Keratinocyte (primary cell): ENCODE measurements at regions not wholly inside any gene's neighbourhood (a gene's known extent, or its start where the extent isn't known, plus 50 kb on each side); places are given as distances from the start of the nearest gene placed in this dataset.

Experiments used
- DNase-seq: peaks from one replicate; pipeline ENCODE4 v3.0.0-alpha.2; 2011; ENCODE audit warnings: low read depth, missing footprints, low spot score
- FAIRE-seq: peaks from 2 replicates; lab custom pipeline; 2011; peaks lifted over from hg19 to GRCh38; lab: Jason Lieb, UNC
- H2AFZ ChIP-seq: 2 replicates; pipeline ENCODE4 v1.6.0; 2012; ENCODE audit warnings: low read length, control low read depth, inconsistent platforms; ENCODE audit not compliant: control insufficient read depth
- H3K27ac ChIP-seq: 2 replicates; pipeline ENCODE4 v1.5.1; 2011; ENCODE audit warnings: low read length; ENCODE audit not compliant: control insufficient read depth, insufficient read depth
- H3K27me3 ChIP-seq: 3 replicates; pipeline ENCODE4 v1.6.0; 2011; ENCODE audit warnings: low read length; ENCODE audit not compliant: control insufficient read depth, insufficient read depth; ENCODE audit errors: extremely low read depth
- H3K36me3 ChIP-seq, 2 experiments: 2 replicates in 1 of 2; 3 replicates in 1 of 2; pipeline ENCODE4 v1.5.1; 2011; ENCODE audit warnings: low read length in 2 of 2, mild to moderate bottlenecking in 1 of 2; ENCODE audit not compliant: control insufficient read depth in 2 of 2, insufficient read depth in 2 of 2; ENCODE audit errors: extremely low read depth in 1 of 2
- H3K4me1 ChIP-seq: 3 replicates; pipeline ENCODE4 v1.5.1; 2011; ENCODE audit warnings: low read length; ENCODE audit not compliant: control insufficient read depth, insufficient read depth; ENCODE audit errors: extremely low read depth
- H3K4me2 ChIP-seq: 3 replicates; pipeline ENCODE4 v1.6.0; 2011; ENCODE audit warnings: low read depth, low read length; ENCODE audit not compliant: control insufficient read depth, insufficient read depth; ENCODE audit errors: extremely low read depth
- H3K4me3 ChIP-seq, 3 experiments: fragments of 200-600 bp in 1 of 3; sonication (generic) in 1 of 3; 2 replicates in 2 of 3; 3 replicates in 1 of 3; pipeline ENCODE4 v1.5.1; 2011 to 2016; ENCODE audit warnings: low read length in 3 of 3, mild to moderate bottlenecking in 3 of 3, control low read depth in 2 of 3, inconsistent platforms in 1 of 3, low read depth in 1 of 3, mixed read lengths in 1 of 3, mixed run types in 1 of 3, moderate library complexity in 1 of 3; ENCODE audit not compliant: control insufficient read depth in 2 of 3, insufficient read depth in 2 of 3; ENCODE audit errors: extremely low read depth in 1 of 3
- H3K79me2 ChIP-seq: 2 replicates; pipeline ENCODE4 v1.6.0; 2012; ENCODE audit warnings: low read length; ENCODE audit not compliant: control insufficient read depth, insufficient read depth
- H3K9ac ChIP-seq: 3 replicates; pipeline ENCODE4 v1.6.0; 2011; ENCODE audit warnings: low read length; ENCODE audit not compliant: control insufficient read depth, insufficient read depth; ENCODE audit errors: extremely low read depth
- H3K9me1 ChIP-seq: 3 replicates; pipeline ENCODE4 v1.6.0; 2011; ENCODE audit warnings: low read length; ENCODE audit not compliant: control insufficient read depth, insufficient read depth; ENCODE audit errors: extremely low read depth
- H3K9me3 ChIP-seq: 2 replicates; pipeline ENCODE4 v1.5.1; 2012; ENCODE audit warnings: low read depth, low read length; ENCODE audit not compliant: control insufficient read depth
- H4K20me1 ChIP-seq: 3 replicates; pipeline ENCODE4 v1.6.0; 2011; ENCODE audit warnings: low read length; ENCODE audit not compliant: control insufficient read depth, insufficient read depth; ENCODE audit errors: extremely low read depth
- CTCF ChIP-seq, 3 experiments: IDR thresholded peaks in 1 of 3; conservative IDR thresholded peaks in 1 of 3; optimal IDR thresholded peaks in 1 of 3; 2 replicates in 2 of 3; 3 replicates in 1 of 3; pipeline versions ENCODE3 to v1.5.1; 2011; ENCODE audit warnings: low read length in 3 of 3, mild to moderate bottlenecking in 3 of 3, moderate library complexity in 2 of 3, control low read depth in 1 of 3, inconsistent platforms in 1 of 3; ENCODE audit not compliant: insufficient read depth in 2 of 3; ENCODE audit errors: extremely low read depth in 1 of 3
- EZH2 ChIP-seq: IDR thresholded peaks from one replicate; pipeline ENCODE4 v1.6.1; 2012; ENCODE audit warnings: inconsistent platforms, mild to moderate bottlenecking, low read length, moderate library complexity
- dilution Hi-C: fragments of 300-500 bp; cut with MboI; formaldehyde crosslinking; loops from one replicate; pipeline ENCODE4 v1.7.0; 2020; ENCODE audit warnings: low sequenced_read_pairs; ENCODE audit not compliant: extremely low pct_ligation_motif_present

GRCh38 chr1:193432979-193433587 is 246.7 kb upstream of the B3GALT2 start:
- peaks cover 3% of the 10 kb centered on the region for H3K4me1 ChIP-seq
- no peak for TF ChIP-seq EZH2
- no peak for TF ChIP-seq CTCF (optimal IDR thresholded peaks at IDR 0.05 in 1 of 3, IDR thresholded peaks at IDR 0.05 in 1 of 3, conservative IDR thresholded peaks at IDR 0.05 in 1 of 3; ENCODE audit: extremely low read depth in 1 of 3, insufficient read depth in 2 of 3, low read length in 3 of 3)
- no peaks in the 10 kb centered on the region for H3K79me2 ChIP-seq
- no peak overlapping the region for H3K9ac ChIP-seq
- dilution Hi-C loops: no loop called here
- H3K4me3 ChIP-seq: no peak overlapping the region
- H3K4me2 ChIP-seq: no peak overlapping the region
- no peaks in the 10 kb centered on the region for H3K9me1 ChIP-seq
- peaks cover 13% of the 10 kb centered on the region for H3K9me3 ChIP-seq
- H3K36me3 ChIP-seq: no peaks in the 10 kb centered on the region
- no peaks in the 10 kb centered on the region for H4K20me1 ChIP-seq
- no peak for FAIRE-seq
- no peak overlapping the region for H3K27ac ChIP-seq
- H3K27me3 ChIP-seq: no peaks in the 10 kb centered on the region
- H2AFZ ChIP-seq: no peak overlapping the region
- DNase-seq: no peak

- TF ChIP-seq CTCF (optimal IDR thresholded peaks at IDR 0.05 in 1 of 3, IDR thresholded peaks at IDR 0.05 in 1 of 3, conservative IDR thresholded peaks at IDR 0.05 in 1 of 3; ENCODE audit: extremely low read depth in 1 of 3, insufficient read depth in 2 of 3, low read length in 3 of 3): no peak
- TF ChIP-seq EZH2: no peak
- no peak for FAIRE-seq
- dilution Hi-C loops: no loop called here
Measured at GRCh38 chr1:193431265-193431977, 245.0 kb upstream of the B3GALT2 start.

More at GRCh38 chr1:193431265-193431977, 245.0 kb upstream of the B3GALT2 start:
- H3K4me1 ChIP-seq: no peaks in the 10 kb centered on the region
- H3K9ac ChIP-seq: no peak overlapping the region
- H3K27me3 ChIP-seq: no peaks in the 10 kb centered on the region
- H3K4me2 ChIP-seq: no peak overlapping the region
- no peak overlapping the region for H3K4me3 ChIP-seq
- DNase-seq: no peak
- H3K27ac ChIP-seq: no peak overlapping the region
- H2AFZ ChIP-seq: no peak overlapping the region
- H4K20me1 ChIP-seq: no peaks in the 10 kb centered on the region
- H3K9me3 ChIP-seq: peaks cover 13% of the 10 kb centered on the region
- no peaks in the 10 kb centered on the region for H3K36me3 ChIP-seq
- H3K9me1 ChIP-seq: no peaks in the 10 kb centered on the region
- H3K79me2 ChIP-seq: no peaks in the 10 kb centered on the region
